ENCODE measurements at regions not wholly inside any gene's neighbourhood (a gene's known extent, or its start where the extent isn't known, plus 50 kb on each side); places are given as distances from the start of the nearest gene placed in this dataset.

DNA sequence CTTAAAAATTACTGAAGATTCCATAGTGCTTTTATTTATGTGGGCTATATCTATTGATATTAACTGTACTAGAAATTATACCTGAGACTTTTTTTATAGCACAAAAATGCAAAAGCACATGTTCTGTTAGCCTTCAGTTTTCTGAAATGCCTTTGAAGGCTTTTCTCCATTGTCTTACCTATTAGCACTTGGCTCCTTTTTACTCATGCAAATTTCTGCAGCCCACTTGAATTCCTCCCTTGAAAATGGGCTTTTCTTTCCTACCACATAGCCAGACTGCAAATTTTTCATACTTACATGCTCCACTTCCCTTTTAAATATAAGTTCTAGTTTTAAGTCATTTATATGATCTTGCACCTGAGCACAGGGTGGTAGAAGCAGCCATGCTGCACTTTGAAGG is 453.0 kb upstream of the TRIB2 start:
- TF ChIP-seq, protein P1, sequence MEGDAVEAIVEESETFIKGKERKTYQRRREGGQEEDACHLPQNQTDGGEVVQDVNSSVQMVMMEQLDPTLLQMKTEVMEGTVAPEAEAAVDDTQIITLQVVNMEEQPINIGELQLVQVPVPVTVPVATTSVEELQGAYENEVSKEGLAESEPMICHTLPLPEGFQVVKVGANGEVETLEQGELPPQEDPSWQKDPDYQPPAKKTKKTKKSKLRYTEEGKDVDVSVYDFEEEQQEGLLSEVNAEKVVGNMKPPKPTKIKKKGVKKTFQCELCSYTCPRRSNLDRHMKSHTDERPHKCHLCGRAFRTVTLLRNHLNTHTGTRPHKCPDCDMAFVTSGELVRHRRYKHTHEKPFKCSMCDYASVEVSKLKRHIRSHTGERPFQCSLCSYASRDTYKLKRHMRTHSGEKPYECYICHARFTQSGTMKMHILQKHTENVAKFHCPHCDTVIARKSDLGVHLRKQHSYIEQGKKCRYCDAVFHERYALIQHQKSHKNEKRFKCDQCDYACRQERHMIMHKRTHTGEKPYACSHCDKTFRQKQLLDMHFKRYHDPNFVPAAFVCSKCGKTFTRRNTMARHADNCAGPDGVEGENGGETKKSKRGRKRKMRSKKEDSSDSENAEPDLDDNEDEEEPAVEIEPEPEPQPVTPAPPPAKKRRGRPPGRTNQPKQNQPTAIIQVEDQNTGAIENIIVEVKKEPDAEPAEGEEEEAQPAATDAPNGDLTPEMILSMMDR (IDR thresholded peaks at IDR 0.05; ENCODE audit: low read depth, low read length, poor library complexity, severe bottlenecking) = no peak
- TF ChIP-seq EZH2phosphoT487 (IDR thresholded peaks at IDR 0.05; ENCODE audit: borderline replicate concordance, low read length) = no peak
